ENCODE measurements at regions not wholly inside any gene's neighbourhood (a gene's known extent, or its start where the extent isn't known, plus 50 kb on each side); places are given as distances from the start of the nearest gene placed in this dataset.
"Not testable (repeated sequence)": the region's sequence is repeated elsewhere in the genome, so short reads cannot be mapped to it uniquely, and the experiment has no call there.

GRCh38 chr2:53610260-53610659 lies 157.3 kb upstream of the CHAC2 start:
- no peak for DNase-seq

- no peak for DNase-seq
Measured at GRCh38 chr2:53609551-53609950, 158.1 kb upstream of the CHAC2 start.

GRCh38 chr2:53608293-53608692 lies 159.3 kb upstream of the CHAC2 start:
- no peak for DNase-seq

- no peak for DNase-seq
Measured at GRCh38 chr2:53600815-53601214, 166.8 kb upstream of the CHAC2 start.

- not testable (repeated sequence) for DNase-seq
Measured at GRCh38 chr2:53586733-53587612, 180.6 kb upstream of the CHAC2 start.

GRCh38 chr2:53584986-53585385 lies 182.6 kb upstream of the CHAC2 start:
- no peak for DNase-seq

GRCh38 chr2:53583583-53583982 lies 184.0 kb upstream of the CHAC2 start:
- DNase-seq: no peak

GRCh38 chr2:53582556-53582955 lies 185.0 kb upstream of the CHAC2 start:
- DNase-seq: no peak

GRCh38 chr2:53576166-53576565 lies 191.4 kb upstream of the CHAC2 start:
- DNase-seq: no peak

- DNase-seq: no peak
Measured at GRCh38 chr2:53575721-53576124, 191.9 kb upstream of the CHAC2 start.

GRCh38 chr2:53572696-53573095 lies 194.9 kb upstream of the CHAC2 start:
- no peak for DNase-seq

GRCh38 chr2:53569957-53570727 lies 197.5 kb upstream of the CHAC2 start:
- no peak for DNase-seq

GRCh38 chr2:53568469-53568868 lies 199.1 kb upstream of the CHAC2 start:
- no peak for DNase-seq

- DNase-seq: no peak
Measured at GRCh38 chr2:53567073-53567472, 200.5 kb upstream of the CHAC2 start.

- no peak for DNase-seq
Measured at GRCh38 chr2:53562407-53562806, 205.2 kb upstream of the CHAC2 start.

GRCh38 chr2:53561155-53561554 lies 206.4 kb upstream of the CHAC2 start:
- DNase-seq: no peak

GRCh38 chr2:53559302-53559966 lies 208.2 kb upstream of the CHAC2 start:
- DNase-seq: no peak

GRCh38 chr2:53558867-53559266 lies 208.7 kb upstream of the CHAC2 start:
- no peak for DNase-seq

GRCh38 chr2:53549497-53549896 lies 218.1 kb upstream of the CHAC2 start:
- no peak for DNase-seq

GRCh38 chr2:53545604-53546003 lies 222.0 kb upstream of the CHAC2 start:
- no peak for DNase-seq

GRCh38 chr2:53544871-53545558 lies 222.6 kb upstream of the CHAC2 start:
- DNase-seq: no peak

- DNase-seq: no peak
Measured at GRCh38 chr2:53543083-53543482, 224.5 kb upstream of the CHAC2 start.
